BJ (cell line): ENCODE measurements at regions not wholly inside any gene's neighbourhood (a gene's known extent, or its start where the extent isn't known, plus 50 kb on each side); places are given as distances from the start of the nearest gene placed in this dataset.

Experiments used
- CTCF ChIA-PET: fragments of 350-600 bp; formaldehyde crosslinking; extraction: SDS; loops from one replicate; lab custom pipeline; 2021; ENCODE audit warnings: antibody characterized with exemption, inconsistent platforms; lab: Yijun Ruan, JAX
- POLR2A ChIA-PET: fragments of 300-600 bp; sonication (Branson Sonifier 250); formaldehyde crosslinking; extraction: SDS; loops from one replicate; lab custom pipeline; 2021; ENCODE audit warnings: antibody characterized with exemption; lab: Charles Lee
- DNase-seq: peaks from one replicate; pipeline ENCODE4 v3.0.0-alpha.2; 2011; ENCODE audit warnings: low read depth
- H3K27me3 ChIP-seq: 2 replicates; pipeline ENCODE4 v1.6.0; 2011; ENCODE audit warnings: low read length; ENCODE audit not compliant: control insufficient read depth, insufficient read depth
- H3K36me3 ChIP-seq: 2 replicates; pipeline ENCODE4 v1.5.1; 2011; ENCODE audit warnings: low read length; ENCODE audit not compliant: control insufficient read depth, insufficient read depth
- H3K4me3 ChIP-seq: 2 replicates; pipeline ENCODE4 v1.5.1; 2011; ENCODE audit warnings: low read depth, mild to moderate bottlenecking, control low read depth, low read length
- CTCF ChIP-seq: IDR thresholded peaks from 2 replicates; pipeline ENCODE4 v1.5.1; 2011; ENCODE audit warnings: low read depth, mild to moderate bottlenecking, control low read depth, inconsistent platforms, low read length, moderate library complexity; ENCODE audit not compliant: insufficient read depth

- ChIA-PET POLR2A (no interaction called here), CTCF (no interaction called here)
- Histone ChIP-seq H3K27me3 (no peaks in the 10 kb centered on the region), H3K4me3 (no peak overlapping the region), H3K36me3 (no peaks in the 10 kb centered on the region)
- TF ChIP-seq CTCF, result no peak
- no peak for DNase-seq
Measured at GRCh38 chr1:186775881-186776560, 52.7 kb upstream of the PLA2G4A start.

- H3K4me3 ChIP-seq, result no peak overlapping the region
- no peak for DNase-seq
- ChIA-PET POLR2A (no interaction called here), CTCF (no interaction called here)
- TF ChIP-seq CTCF, result no peak
- no peaks in the 10 kb centered on the region for H3K36me3 ChIP-seq
- H3K27me3 ChIP-seq, result no peaks in the 10 kb centered on the region
Measured at GRCh38 chr1:186775036-186775435, 53.7 kb upstream of the PLA2G4A start.

DNA sequence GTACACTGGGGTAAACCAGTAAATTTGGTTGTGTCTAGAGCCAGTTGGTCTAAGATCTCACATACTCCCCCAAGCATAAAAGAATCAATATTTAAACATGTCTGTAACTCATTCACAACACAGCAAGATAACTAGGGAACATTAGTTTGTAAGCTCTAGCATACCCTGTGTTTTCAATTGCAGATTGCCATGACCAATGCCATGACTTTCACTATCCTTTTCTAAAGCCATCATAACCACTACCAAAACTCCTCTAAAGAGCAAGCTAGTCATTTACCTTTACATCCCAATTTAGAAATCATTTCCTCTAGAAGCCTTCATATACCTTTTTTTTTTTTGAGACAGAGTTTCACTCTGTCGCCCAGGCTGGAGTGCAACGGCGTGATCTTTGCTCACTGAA lies 56.5 kb upstream of the PLA2G4A start:
- Histone ChIP-seq H3K27me3 (no peaks in the 10 kb centered on the region), H3K4me3 (no peak overlapping the region), H3K36me3 (no peaks in the 10 kb centered on the region)
- no peak for DNase-seq
- ChIA-PET CTCF (no interaction called here), POLR2A (no interaction called here)
- no peak for TF ChIP-seq CTCF

DNA sequence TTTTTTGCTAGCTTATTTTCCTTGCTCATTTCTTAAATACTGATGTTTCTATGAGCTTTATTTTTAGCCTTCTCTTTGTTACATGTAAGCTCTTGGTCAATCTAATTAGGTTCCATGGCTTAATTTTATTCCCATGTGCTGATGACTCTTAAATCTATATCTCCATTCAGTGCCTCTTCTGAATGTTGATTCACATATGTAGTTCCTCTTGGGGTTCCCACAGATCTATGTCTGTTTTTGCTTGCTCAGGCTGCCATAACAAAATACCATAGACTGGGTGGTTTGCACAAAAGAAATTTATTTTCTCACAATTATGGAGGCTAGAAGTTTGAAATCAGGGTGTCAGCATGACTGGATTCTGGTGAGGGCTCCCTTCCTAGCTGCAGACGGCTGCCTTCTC lies 58.3 kb upstream of the PLA2G4A start:
- CTCF ChIA-PET, result interaction anchor here (0.7 to 0.9 kb wide), 2 partner anchors 44 to 147 kb away, joined by 3 read pairs; no protein-coding TSS in a partner anchor
- no peak for TF ChIP-seq CTCF
- POLR2A ChIA-PET, result no interaction called here
- no peak for DNase-seq
- Histone ChIP-seq H3K36me3 (no peaks in the 10 kb centered on the region), H3K27me3 (no peaks in the 10 kb centered on the region), H3K4me3 (no peak overlapping the region)

GRCh38 chr1:186768906-186769305 lies 59.8 kb upstream of the PLA2G4A start:
- Histone ChIP-seq H3K4me3 (no peak overlapping the region), H3K36me3 (no peaks in the 10 kb centered on the region), H3K27me3 (no peaks in the 10 kb centered on the region)
- TF ChIP-seq CTCF, result no peak
- POLR2A ChIA-PET, result no interaction called here
- no peak for DNase-seq
- CTCF ChIA-PET, result no interaction called here
